ENCODE measurements at regions not wholly inside any gene's neighbourhood (a gene's known extent, or its start where the extent isn't known, plus 50 kb on each side); places are given as distances from the start of the nearest gene placed in this dataset.

DNA sequence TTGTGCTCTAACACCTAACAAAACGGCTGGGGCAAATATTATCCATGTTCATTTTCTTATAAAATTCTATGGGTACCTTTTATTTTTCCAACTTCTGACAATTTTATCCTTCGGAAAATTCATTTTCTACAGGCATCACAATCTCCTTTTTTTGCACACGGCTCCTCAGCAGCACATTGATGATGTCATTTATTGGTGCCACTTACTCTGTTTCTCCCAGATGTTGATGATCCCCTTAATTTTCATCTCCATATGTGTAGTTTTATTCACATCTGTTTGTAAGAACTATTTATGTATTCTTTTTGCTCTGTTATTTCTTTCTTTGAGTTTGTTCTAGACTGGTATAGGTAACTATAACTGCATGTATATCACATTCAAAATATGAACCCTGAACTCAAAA is 1660.8 kb upstream of the DDX18 start:
- TF ChIP-seq, protein P1, sequence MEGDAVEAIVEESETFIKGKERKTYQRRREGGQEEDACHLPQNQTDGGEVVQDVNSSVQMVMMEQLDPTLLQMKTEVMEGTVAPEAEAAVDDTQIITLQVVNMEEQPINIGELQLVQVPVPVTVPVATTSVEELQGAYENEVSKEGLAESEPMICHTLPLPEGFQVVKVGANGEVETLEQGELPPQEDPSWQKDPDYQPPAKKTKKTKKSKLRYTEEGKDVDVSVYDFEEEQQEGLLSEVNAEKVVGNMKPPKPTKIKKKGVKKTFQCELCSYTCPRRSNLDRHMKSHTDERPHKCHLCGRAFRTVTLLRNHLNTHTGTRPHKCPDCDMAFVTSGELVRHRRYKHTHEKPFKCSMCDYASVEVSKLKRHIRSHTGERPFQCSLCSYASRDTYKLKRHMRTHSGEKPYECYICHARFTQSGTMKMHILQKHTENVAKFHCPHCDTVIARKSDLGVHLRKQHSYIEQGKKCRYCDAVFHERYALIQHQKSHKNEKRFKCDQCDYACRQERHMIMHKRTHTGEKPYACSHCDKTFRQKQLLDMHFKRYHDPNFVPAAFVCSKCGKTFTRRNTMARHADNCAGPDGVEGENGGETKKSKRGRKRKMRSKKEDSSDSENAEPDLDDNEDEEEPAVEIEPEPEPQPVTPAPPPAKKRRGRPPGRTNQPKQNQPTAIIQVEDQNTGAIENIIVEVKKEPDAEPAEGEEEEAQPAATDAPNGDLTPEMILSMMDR (tag by site-specific recombination; IDR thresholded peaks at IDR 0.05): no peak
- no peak for TF ChIP-seq KLF9 (tag by site-specific recombination; IDR thresholded peaks at IDR 0.05; ENCODE audit: low read depth)
- TF ChIP-seq FEZF1 (tag by site-specific recombination; IDR thresholded peaks at IDR 0.05): no peak
- TF ChIP-seq ZNF548 (tag by site-specific recombination; IDR thresholded peaks at IDR 0.05): no peak
- no peak for TF ChIP-seq ZNF510 (tag by site-specific recombination; IDR thresholded peaks at IDR 0.05; ENCODE audit: insufficient replicate concordance)
- TF ChIP-seq ZNF114 (tag by site-specific recombination; IDR thresholded peaks at IDR 0.05): no peak
- TF ChIP-seq ZNF747 (tag by site-specific recombination; IDR thresholded peaks at IDR 0.05): no peak
- no peak for TF ChIP-seq ZNF174 (tag by site-specific recombination; IDR thresholded peaks at IDR 0.05)
- TF ChIP-seq YY1 (tag by site-specific recombination; IDR thresholded peaks at IDR 0.05): no peak

Measured in HEK293 (cell line).